Breast epithelium (tissue), 3 donors: ENCODE measurements at regions not wholly inside any gene's neighbourhood (a gene's known extent, or its start where the extent isn't known, plus 50 kb on each side); places are given as distances from the start of the nearest gene placed in this dataset.

ENCODE experiments used
- POLR2A ChIP-seq: fragments of 450-650 bp; IDR thresholded peaks from one replicate; pipeline ENCODE4 v1.6.1; 2016; ENCODE audit warnings: antibody characterized with exemption, mild to moderate bottlenecking, moderate library complexity
- POLR2AphosphoS5 ChIP-seq, 3 donors: sonication (generic); formaldehyde crosslinking; IDR thresholded peaks; one replicate each; pipeline ENCODE4 v1.6.1; 2017; ENCODE audit warnings: antibody characterized with exemption in 3 of 3
- TF ChIP-seq, protein P1 (sequence below), 3 donors: fragments of 450-650 bp; IDR thresholded peaks; one replicate each; pipeline ENCODE4 v1.5.1; 2016 to 2017; ENCODE audit warnings: antibody characterized with exemption in 3 of 3, mild to moderate bottlenecking in 3 of 3, moderate library complexity in 3 of 3

GRCh38 chr3:28846971-28847478 lies 433.8 kb upstream of the RBMS3 start:
- TF ChIP-seq POLR2A (no peak), POLR2AphosphoS5 (IDR thresholded peaks at IDR 0.05) (no peak)
- TF ChIP-seq, protein P1, sequence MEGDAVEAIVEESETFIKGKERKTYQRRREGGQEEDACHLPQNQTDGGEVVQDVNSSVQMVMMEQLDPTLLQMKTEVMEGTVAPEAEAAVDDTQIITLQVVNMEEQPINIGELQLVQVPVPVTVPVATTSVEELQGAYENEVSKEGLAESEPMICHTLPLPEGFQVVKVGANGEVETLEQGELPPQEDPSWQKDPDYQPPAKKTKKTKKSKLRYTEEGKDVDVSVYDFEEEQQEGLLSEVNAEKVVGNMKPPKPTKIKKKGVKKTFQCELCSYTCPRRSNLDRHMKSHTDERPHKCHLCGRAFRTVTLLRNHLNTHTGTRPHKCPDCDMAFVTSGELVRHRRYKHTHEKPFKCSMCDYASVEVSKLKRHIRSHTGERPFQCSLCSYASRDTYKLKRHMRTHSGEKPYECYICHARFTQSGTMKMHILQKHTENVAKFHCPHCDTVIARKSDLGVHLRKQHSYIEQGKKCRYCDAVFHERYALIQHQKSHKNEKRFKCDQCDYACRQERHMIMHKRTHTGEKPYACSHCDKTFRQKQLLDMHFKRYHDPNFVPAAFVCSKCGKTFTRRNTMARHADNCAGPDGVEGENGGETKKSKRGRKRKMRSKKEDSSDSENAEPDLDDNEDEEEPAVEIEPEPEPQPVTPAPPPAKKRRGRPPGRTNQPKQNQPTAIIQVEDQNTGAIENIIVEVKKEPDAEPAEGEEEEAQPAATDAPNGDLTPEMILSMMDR (IDR thresholded peaks at IDR 0.05): no peak
